Activated naive CD8-positive, alpha-beta T cell treated with anti-CD3 and anti-CD28 coated beads, Interleukin-2, amount 10 ng/mL, durations not matched to agents 7 days and 5 days (primary cell): ENCODE measurements at regions not wholly inside any gene's neighbourhood (a gene's known extent, or its start where the extent isn't known, plus 50 kb on each side); places are given as distances from the start of the nearest gene placed in this dataset.

Experiments used
- ATAC-seq: fragments of 150-1000 bp; cut with Tn5 transposase; one replicate; pipeline ENCODE4 v1.10.0; 2021; ENCODE audit warnings: low read depth, moderate library complexity
- POLR2A ChIA-PET: fragments of 350-600 bp; sonication (Branson Sonifier 250); formaldehyde crosslinking; loops from one replicate; lab custom pipeline; 2021; ENCODE audit warnings: antibody characterized with exemption; lab: Charles Lee
- DNase-seq: peaks from one replicate; pipeline ENCODE4 v3.0.0; 2021
- H3K27ac Mint-ChIP-seq: one replicate; pipeline ENCODE4 v1.8.0; 2022; ENCODE audit warnings: mild to moderate bottlenecking, mixed read lengths
- H3K27me3 Mint-ChIP-seq: one replicate; pipeline ENCODE4 v1.8.0; 2022; ENCODE audit warnings: mild to moderate bottlenecking, moderate library complexity, mixed read lengths
- H3K36me3 Mint-ChIP-seq: one replicate; pipeline ENCODE4 v1.8.0; 2021; ENCODE audit warnings: mild to moderate bottlenecking, mixed read lengths
- H3K4me1 Mint-ChIP-seq: one replicate; pipeline ENCODE4 v1.8.0; 2021; ENCODE audit warnings: mixed read lengths
- H3K4me3 Mint-ChIP-seq: one replicate; pipeline ENCODE4 v1.8.0; 2022; ENCODE audit warnings: mild to moderate bottlenecking, moderate library complexity, mixed read lengths
- H3K9me3 Mint-ChIP-seq: one replicate; pipeline ENCODE4 v1.8.0; 2021; ENCODE audit warnings: mixed read lengths

GRCh38 chr13:22227895-22228294, 557.0 kb downstream of the FGF9 start:
- no peaks in the 10 kb centered on the region for H3K27me3 Mint-ChIP-seq
- H3K9me3 Mint-ChIP-seq: no peaks in the 10 kb centered on the region
- ATAC-seq (no peak), DNase-seq (no peak)
- no peak overlapping the region for H3K27ac Mint-ChIP-seq
- H3K36me3 Mint-ChIP-seq: no peaks in the 10 kb centered on the region
- H3K4me3 Mint-ChIP-seq: no peak overlapping the region
- H3K4me1 Mint-ChIP-seq: peaks cover 7% of the 10 kb centered on the region
- POLR2A ChIA-PET: no interaction called here

DNA sequence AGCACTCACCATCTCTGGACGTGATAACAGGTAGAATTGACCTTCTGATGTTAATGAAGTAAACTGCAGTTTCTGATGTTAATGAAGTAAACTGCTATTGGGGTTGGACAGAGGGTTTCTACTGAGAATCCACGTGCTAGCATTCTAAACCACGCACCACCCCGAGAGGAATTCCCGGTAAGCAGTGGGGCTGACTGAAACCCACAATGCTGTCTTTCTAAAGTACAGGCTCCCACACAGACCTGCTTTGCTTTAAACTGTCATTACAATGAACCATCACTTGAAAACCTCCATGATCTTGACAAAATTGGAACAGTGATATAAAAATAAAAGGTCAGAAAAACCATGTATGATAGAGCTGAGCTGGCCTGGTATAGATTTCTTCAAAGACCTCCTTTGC, 559.0 kb downstream of the FGF9 start:
- H3K4me1 Mint-ChIP-seq: peaks cover 7% of the 10 kb centered on the region
- no peaks in the 10 kb centered on the region for H3K9me3 Mint-ChIP-seq
- H3K4me3 Mint-ChIP-seq: no peak overlapping the region
- ATAC-seq (no peak), DNase-seq (no peak)
- H3K27me3 Mint-ChIP-seq: no peaks in the 10 kb centered on the region
- POLR2A ChIA-PET: no interaction called here
- no peaks in the 10 kb centered on the region for H3K36me3 Mint-ChIP-seq
- no peak overlapping the region for H3K27ac Mint-ChIP-seq

- no peaks in the 10 kb centered on the region for H3K36me3 Mint-ChIP-seq
- POLR2A ChIA-PET: no interaction called here
- no peak overlapping the region for H3K4me3 Mint-ChIP-seq
- no peak overlapping the region for H3K27ac Mint-ChIP-seq
- DNase-seq (no peak), ATAC-seq (no peak)
- no peaks in the 10 kb centered on the region for H3K9me3 Mint-ChIP-seq
- peaks cover 12% of the 10 kb centered on the region for H3K4me1 Mint-ChIP-seq
- H3K27me3 Mint-ChIP-seq: no peaks in the 10 kb centered on the region
Observed at GRCh38 chr13:22232186-22232585, 561.3 kb downstream of the FGF9 start.

DNA sequence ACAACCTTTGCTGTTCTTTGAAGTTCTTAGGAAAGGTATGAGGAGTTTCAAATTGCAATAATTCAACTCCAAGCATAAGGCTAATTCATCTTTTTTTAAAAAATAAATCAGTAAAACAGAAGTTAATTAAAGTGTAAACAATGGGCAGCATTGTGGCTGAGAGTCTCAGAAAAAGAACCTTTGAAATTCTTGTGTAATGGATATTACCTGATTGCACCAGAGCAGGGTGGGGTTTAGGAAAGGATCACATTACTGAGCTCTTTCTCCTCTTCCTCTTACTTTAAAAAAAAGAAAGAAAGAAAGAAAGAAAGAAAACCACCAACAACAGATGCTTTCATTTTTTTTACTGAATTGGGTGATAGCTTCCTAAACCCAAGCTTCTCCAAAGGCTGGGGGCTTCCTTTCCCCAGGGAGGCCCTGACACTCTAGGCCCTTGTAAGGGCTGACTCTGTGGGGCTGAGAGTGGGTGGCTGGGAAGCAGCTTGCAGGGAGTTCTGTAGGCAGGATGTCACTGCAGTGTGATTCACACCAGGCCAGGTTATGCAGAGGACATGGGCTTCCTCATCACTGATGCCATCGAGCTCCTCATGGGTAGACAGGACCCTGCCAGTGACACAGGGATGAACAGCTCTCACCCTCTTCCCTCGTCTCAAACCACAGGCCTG, 564.5 kb downstream of the FGF9 start:
- no peaks in the 10 kb centered on the region for H3K27me3 Mint-ChIP-seq
- ATAC-seq (peak; percentile 7), DNase-seq (no peak)
- no peaks in the 10 kb centered on the region for H3K9me3 Mint-ChIP-seq
- POLR2A ChIA-PET: no interaction called here
- peaks cover 6% of the 10 kb centered on the region for H3K4me1 Mint-ChIP-seq
- no peak overlapping the region for H3K27ac Mint-ChIP-seq
- no peak overlapping the region for H3K4me3 Mint-ChIP-seq
- H3K36me3 Mint-ChIP-seq: no peaks in the 10 kb centered on the region

GRCh38 chr13:22235950-22236290, 565.0 kb downstream of the FGF9 start:
- ATAC-seq (no peak), DNase-seq (no peak)
- Mint-ChIP-seq H3K27ac (no peak overlapping the region), H3K4me1 (peaks cover 5% of the 10 kb centered on the region), H3K4me3 (no peak overlapping the region), H3K36me3 (no peaks in the 10 kb centered on the region), H3K27me3 (no peaks in the 10 kb centered on the region), H3K9me3 (no peaks in the 10 kb centered on the region)
- POLR2A ChIA-PET: no interaction called here

GRCh38 chr13:22238269-22238668, 567.4 kb downstream of the FGF9 start:
- Mint-ChIP-seq H3K4me3 (no peak overlapping the region), H3K27me3 (no peaks in the 10 kb centered on the region), H3K36me3 (no peaks in the 10 kb centered on the region), H3K4me1 (peaks cover 5% of the 10 kb centered on the region), H3K9me3 (peaks cover 2% of the 10 kb centered on the region), H3K27ac (no peak overlapping the region)
- ATAC-seq (no peak), DNase-seq (no peak)
- POLR2A ChIA-PET: no interaction called here

DNA sequence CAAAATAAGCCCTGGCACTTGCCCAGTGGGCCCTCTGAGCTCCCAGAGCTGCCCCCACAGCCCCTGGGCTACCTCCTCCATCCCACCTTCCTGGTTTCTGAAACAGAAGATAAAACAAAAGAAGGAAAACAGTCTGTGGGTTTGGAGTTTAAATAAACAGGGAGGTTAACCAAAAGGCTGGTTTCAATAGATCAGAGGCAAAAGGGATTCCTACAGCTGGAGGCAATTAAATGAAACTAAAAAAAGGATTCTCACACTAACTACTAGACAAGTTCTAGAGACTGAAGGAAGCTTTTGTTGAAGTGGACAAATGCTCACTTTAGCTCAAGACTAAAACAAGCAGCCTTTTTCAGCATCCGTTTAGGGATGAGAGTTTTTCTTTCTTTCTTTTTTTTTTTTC, 569.8 kb downstream of the FGF9 start:
- H3K4me3 Mint-ChIP-seq: no peak overlapping the region
- no peaks in the 10 kb centered on the region for H3K27me3 Mint-ChIP-seq
- POLR2A ChIA-PET: no interaction called here

GRCh38 chr13:22243469-22244163, 572.7 kb downstream of the FGF9 start:
- ATAC-seq: no peak
- peaks cover 5% of the 10 kb centered on the region for H3K9me3 Mint-ChIP-seq
- POLR2A ChIA-PET: no interaction called here
- no peak overlapping the region for H3K4me3 Mint-ChIP-seq
- no peak overlapping the region for H3K27ac Mint-ChIP-seq
- no peaks in the 10 kb centered on the region for H3K36me3 Mint-ChIP-seq
- no peaks in the 10 kb centered on the region for H3K27me3 Mint-ChIP-seq
- no peak for DNase-seq
- no peaks in the 10 kb centered on the region for H3K4me1 Mint-ChIP-seq

More for the DNA sequence above, 569.8 kb downstream of the FGF9 start:
- no peak for ATAC-seq
- no peaks in the 10 kb centered on the region for H3K36me3 Mint-ChIP-seq
- H3K9me3 Mint-ChIP-seq: peaks cover 5% of the 10 kb centered on the region
- no peak for DNase-seq
- no peak overlapping the region for H3K27ac Mint-ChIP-seq
- H3K4me1 Mint-ChIP-seq: peaks cover 3% of the 10 kb centered on the region

DNA sequence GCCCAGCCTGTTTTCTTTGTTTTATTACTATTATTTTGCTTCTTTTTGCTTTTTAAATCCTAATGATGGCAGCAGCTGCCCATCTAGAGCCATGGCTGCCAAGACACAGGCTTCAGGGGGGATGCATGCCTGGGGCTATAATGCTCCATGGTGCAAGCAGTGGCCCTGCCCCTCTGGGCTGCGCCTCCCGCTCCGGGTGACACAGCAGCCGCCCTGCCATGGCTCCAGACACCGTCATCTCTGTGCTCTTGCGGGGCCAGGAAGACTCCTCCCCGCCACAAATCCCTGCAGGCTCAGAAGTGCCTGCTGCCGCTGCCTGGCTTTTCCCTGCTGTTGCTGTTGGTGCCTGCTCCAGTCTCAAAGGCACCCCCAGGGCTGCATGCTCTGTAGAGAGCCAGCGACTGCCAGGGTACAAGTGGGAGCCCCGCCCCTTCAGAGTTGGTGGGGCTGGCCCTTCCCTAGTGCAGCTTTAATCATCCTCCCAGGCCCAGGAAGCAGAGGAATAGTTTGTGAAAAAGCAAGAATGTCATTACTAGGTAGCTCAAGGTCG, 581.5 kb downstream of the FGF9 start:
- Mint-ChIP-seq H3K9me3 (no peaks in the 10 kb centered on the region), H3K36me3 (peaks cover 2% of the 10 kb centered on the region), H3K27ac (no peak overlapping the region), H3K27me3 (no peaks in the 10 kb centered on the region), H3K4me1 (no peaks in the 10 kb centered on the region), H3K4me3 (no peak overlapping the region)
- no peak for ATAC-seq
- no peak for DNase-seq
- POLR2A ChIA-PET: no interaction called here

GRCh38 chr13:22253107-22253506, 582.2 kb downstream of the FGF9 start:
- H3K36me3 Mint-ChIP-seq: peaks cover 2% of the 10 kb centered on the region
- H3K4me3 Mint-ChIP-seq: no peak overlapping the region
- H3K27me3 Mint-ChIP-seq: no peaks in the 10 kb centered on the region
- DNase-seq: no peak
- no peak for ATAC-seq
- H3K27ac Mint-ChIP-seq: no peak overlapping the region
- no peaks in the 10 kb centered on the region for H3K9me3 Mint-ChIP-seq
- H3K4me1 Mint-ChIP-seq: no peaks in the 10 kb centered on the region
- POLR2A ChIA-PET: no interaction called here

DNA sequence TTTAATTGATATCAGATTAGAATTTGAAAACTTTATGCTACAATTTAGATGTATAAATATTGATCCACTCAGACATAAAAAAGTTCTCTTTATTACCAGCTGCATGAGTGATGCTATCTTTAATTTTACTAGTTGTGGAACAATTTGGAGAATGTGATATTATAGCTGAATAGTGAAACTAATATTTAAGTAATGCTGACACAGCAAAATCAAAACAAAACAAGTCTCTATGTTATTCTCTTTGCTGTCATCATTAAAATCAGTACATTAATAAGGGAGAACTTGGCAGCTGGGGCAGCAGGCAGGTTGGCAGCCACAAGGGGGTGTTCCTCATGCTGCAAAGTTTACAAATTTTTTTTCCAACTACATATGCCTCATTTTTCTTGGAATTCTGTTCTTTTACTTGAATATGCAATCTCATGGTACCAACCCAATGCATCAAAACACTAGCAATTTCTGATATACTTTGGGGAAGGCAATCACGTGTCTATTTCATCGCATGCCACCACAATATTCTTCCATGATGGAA, 585.3 kb downstream of the FGF9 start:
- no peak overlapping the region for H3K27ac Mint-ChIP-seq
- H3K27me3 Mint-ChIP-seq: no peaks in the 10 kb centered on the region
- ATAC-seq: no peak
- no peaks in the 10 kb centered on the region for H3K9me3 Mint-ChIP-seq
- DNase-seq: no peak
- POLR2A ChIA-PET: no interaction called here
- peaks cover 2% of the 10 kb centered on the region for H3K36me3 Mint-ChIP-seq
- H3K4me1 Mint-ChIP-seq: no peaks in the 10 kb centered on the region
- H3K4me3 Mint-ChIP-seq: no peak overlapping the region

DNA sequence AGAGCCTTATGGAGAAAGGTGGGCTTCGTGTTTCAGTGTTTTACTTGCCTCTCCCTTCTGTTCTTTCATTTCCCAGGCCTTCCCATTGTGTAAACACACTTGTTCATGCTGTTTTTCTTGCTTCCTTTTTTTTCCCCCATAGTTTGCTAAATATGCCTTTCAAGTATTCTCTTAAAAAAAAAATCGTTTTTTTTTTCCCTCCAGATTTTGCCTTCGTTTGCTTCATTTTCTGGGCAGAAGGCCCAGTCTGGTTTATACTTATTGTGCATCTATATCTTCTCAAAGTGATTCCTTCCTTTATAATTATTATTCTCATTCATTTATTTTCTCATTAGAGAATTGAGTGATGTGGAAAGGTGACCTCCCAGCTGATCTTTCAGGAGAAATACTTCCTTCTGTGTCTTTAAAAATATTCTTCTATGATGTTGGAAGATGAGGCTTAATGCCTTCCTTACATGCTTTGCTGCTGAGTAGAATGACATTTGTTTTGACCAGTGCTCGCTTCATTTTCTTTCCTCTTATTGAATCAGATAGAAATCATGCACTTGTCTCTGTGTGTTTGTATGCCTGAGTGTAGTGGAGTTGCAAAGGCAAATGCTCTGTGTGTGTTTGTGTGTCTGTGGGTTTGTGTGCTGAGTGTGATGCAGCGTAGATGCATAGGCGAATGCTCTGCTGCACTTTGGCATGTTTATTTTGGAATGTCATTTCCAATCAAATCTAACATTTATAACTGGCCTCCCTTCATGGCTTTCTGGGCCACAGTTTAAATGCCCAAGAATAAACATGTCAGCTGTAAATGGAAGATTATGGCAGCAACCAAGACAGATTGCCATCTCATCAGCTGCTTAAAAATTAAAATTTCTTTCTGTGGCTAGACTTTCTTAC, 591.4 kb downstream of the FGF9 start:
- no peak for DNase-seq
- no peak overlapping the region for H3K4me3 Mint-ChIP-seq
- no peak for ATAC-seq
- no peaks in the 10 kb centered on the region for H3K27me3 Mint-ChIP-seq
- H3K4me1 Mint-ChIP-seq: no peaks in the 10 kb centered on the region
- POLR2A ChIA-PET: no interaction called here
- H3K36me3 Mint-ChIP-seq: no peaks in the 10 kb centered on the region
- H3K9me3 Mint-ChIP-seq: no peaks in the 10 kb centered on the region
- no peak overlapping the region for H3K27ac Mint-ChIP-seq

GRCh38 chr13:22263185-22263584, 592.3 kb downstream of the FGF9 start:
- H3K4me1 Mint-ChIP-seq: no peaks in the 10 kb centered on the region

More at GRCh38 chr13:22263185-22263584, 592.3 kb downstream of the FGF9 start:
- H3K27me3 Mint-ChIP-seq: no peaks in the 10 kb centered on the region
- ATAC-seq (no peak), DNase-seq (no peak)
- POLR2A ChIA-PET: no interaction called here
- H3K36me3 Mint-ChIP-seq: no peaks in the 10 kb centered on the region
- H3K27ac Mint-ChIP-seq: no peak overlapping the region
- no peaks in the 10 kb centered on the region for H3K9me3 Mint-ChIP-seq
- H3K4me3 Mint-ChIP-seq: no peak overlapping the region
